HG02678 (cell line): ENCODE measurements at regions not wholly inside any gene's neighbourhood (a gene's known extent, or its start where the extent isn't known, plus 50 kb on each side); places are given as distances from the start of the nearest gene placed in this dataset.
"Not testable (repeated sequence)": the region's sequence is repeated elsewhere in the genome, so short reads cannot be mapped to it uniquely, and the experiment has no call there.

ENCODE experiments used
- ATAC-seq: cut with Tn5 transposase; IDR thresholded peaks from one replicate; pipeline ENCODE4 v1.9.1; 2021; ENCODE audit warnings: mild to moderate bottlenecking, moderate library complexity; ENCODE audit not compliant: unreplicated experiment

DNA sequence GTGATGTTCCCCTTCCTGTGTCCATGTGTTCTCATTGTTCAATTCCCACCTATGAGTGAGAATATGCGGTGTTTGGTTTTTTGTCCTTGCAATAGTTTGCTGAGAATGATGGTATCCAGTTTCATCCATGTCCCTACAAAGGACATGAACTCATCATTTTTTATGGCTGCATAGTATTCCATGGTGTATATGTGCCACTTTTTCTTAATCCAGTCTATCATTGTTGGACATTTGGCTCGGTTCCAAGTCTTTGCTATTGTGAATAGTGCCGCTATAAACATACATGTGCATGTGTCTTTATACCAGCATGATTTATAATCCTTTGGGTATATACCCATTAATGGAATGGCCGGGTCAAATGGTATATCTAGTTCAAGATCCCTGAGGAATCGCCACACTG, 229.4 kb downstream of the HTR1A start:
- not testable (repeated sequence) for ATAC-seq

DNA sequence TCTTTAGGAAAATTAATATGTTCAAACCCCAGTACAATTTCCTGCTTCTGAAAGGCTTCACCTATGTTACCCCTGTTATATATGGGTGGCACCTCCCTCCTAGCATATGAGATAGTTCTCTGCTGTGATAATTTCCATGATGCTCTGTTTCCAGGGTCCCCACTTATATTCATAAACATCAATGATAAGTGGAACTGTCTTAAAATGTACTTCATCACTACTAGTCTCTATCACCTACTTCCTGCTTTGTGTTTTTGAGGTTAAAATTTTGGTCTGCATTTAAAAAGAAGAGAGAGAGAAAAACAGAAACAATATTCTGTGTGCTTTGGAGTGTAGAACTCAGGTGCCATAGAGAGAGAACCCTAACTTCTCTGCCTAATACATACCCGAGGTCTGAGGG, 234.7 kb downstream of the HTR1A start:
- no peak for ATAC-seq

DNA sequence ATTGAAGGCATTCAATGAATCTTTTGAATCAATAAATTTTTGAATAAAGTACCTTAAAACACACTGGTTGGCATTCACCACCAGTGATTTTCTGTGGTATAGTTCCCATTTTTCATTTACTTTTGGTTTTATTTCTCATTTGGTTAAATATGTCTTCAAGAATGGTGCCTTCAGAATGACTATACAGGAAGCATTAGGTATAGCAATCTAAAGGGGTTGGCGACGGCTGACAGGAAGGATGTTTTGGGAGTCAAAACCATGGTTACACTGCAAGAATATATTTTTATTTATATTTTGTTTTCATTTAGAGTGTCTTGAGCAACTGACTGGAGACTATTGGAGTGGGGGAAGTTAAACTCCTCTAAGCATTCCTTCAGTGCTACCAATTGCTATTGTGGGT, 235.7 kb downstream of the HTR1A start:
- peak; percentile 49 for ATAC-seq

DNA sequence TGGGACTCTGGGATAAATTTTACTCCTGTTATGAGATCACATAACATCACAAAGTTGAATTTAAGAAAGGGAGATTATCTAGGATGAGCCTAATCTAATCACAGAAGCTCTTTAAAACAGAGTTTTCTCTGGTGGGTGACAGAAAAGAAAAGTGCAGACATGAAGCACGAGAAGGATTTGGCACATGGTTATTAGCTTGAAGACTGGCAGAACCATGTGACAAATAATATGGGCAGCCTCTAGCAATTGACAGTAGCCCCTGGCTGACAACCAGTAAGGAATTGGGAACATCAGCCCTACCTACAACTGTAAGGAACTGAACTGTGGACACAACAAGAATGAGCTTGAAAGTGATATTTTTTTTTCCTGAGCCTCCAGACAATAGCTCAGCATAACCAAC, 243.1 kb downstream of the HTR1A start:
- no peak for ATAC-seq

DNA sequence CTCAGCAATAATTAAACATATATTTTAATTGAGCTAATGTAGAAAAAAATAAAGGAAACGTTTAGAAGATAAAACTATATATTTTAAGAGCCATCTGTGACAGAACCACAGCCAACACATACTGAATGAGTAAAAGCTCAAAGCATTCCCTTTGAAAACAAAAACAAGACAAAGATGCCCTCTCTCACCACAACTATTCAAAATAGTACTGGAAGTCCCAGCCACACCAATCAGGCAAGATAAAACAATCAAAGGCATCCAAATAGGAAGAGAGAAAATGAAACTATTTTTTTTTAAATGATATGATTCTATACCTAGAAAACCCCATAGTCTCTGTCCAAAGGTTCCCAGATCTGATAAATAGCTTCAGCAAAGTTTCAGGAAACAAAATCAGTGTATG, 262.0 kb downstream of the HTR1A start:
- ATAC-seq: no peak

DNA sequence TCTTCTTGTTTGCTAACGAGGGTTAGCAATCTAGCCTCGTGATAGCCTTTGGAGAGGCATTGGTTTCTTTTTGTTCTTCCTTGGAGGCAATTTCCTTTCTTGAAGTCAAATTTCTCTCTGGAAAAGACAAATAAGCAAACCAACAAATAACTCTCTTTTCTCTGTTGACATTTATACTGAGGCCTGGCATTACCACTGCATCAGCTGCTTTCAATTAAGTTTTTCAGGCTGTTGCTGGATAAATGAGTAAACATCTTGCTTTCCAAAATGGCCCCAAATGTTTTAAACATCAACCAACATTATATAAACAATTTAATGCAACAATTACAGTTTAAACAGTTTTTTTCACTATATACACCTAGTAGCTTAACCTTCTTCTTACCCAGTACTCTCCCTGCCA, 264.4 kb downstream of the HTR1A start:
- no peak for ATAC-seq

DNA sequence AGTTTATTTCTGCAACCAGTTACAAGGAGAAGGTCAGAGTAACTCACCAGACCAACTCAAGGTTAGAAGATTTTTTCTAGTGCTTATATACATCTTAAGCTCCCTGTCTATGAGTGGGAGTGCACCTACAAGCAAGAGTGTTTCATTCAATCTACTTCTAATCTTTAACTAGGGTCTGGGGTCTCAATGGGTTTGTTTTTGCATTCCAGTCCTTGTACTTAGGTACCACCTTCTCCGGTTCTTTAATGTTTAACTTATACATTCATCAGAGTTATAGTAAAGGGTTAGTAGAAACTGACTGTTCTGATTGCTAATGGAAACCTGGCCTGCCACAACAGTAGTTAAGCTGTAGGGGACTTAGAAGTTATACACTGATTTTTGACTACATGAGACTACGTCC, 271.7 kb downstream of the HTR1A start:
- ATAC-seq: no peak

DNA sequence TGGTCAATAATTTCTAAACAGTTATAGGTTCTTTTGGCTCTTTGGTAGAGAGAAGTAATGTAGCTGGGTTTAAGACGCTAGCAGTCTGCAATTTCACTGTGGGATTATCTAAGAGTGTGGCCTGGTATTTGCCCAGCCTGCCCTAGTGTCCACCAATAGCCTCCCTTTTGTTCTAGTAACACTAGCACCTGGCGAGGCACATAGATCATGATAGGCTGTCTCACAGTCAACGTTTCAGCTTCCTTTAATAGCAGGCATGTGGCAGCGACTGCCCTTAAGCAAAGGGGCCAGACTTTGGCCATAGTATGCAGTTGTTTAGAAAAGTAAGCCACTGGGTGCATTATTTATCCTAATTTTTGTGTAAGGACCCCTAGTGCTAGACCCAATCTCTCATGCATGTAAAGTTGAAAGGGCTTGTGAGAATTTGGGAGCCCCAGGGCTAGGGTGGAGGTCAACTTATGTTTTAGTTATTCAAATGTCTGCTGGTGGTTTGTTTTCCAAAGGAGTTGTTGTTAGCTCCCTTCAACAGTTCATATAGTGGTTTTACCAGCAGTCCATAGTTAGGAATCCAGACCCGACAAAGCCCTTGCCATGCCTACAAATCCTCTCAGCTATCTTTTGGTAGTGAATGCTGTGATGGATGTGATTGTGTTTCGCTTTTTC, 274.3 kb downstream of the HTR1A start:
- ATAC-seq: no peak

DNA sequence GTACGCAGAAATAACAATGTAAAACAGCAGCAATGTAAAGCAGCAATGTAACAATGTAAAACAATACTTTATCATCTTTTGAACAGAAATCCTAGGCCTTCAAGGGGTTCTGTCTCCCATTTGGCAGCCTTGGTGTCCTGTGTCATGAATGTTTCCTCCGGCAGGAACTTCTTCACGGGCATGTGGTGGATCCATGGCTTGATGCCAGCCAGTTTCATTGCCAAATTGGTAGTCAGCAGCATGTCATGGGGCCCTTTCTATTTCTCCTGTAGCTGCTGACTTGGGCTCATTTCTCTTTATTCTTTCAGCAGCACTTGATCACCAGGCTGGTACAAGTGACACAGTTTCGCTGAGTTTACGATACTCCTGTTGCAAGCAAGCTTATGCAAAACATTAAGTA, 275.3 kb downstream of the HTR1A start:
- ATAC-seq: no peak

DNA sequence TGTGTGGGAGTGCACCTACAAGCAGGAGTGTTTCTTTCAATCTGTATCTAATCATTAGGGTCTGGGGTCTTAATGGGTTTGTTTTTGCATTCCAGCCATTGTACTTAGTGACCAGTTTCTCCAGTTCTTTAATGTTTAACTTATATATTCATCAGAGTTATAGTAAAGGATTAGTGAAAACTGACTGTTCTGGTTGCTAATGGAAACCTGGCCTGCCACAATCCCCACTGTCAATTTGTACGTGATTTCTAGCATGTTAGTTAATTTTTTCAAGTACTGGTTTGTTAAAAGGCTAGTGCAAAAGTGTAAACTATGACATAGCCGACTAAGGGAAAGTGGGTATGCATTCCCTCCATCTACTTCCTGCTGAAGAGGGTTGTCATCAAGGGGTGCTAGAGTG, 276.1 kb downstream of the HTR1A start:
- no peak for ATAC-seq

DNA sequence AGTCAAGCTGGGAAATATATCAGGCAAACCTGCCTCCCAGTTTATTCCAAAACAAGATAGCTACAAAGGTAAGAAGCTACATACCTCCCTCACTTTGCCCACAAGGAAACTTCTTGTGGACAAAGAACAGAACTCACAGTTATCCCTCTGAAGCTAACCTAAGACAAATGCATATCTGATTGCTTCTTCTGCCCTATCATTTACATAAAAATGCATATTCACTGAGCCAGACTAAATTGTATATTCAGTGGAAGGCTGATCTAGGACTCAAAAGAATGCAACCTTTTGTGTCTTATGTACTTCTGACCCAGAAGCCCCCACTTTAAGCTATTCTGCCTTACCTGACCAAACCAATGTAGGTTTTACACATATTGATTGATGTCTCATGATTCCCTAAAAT, 276.8 kb downstream of the HTR1A start:
- ATAC-seq: no peak

DNA sequence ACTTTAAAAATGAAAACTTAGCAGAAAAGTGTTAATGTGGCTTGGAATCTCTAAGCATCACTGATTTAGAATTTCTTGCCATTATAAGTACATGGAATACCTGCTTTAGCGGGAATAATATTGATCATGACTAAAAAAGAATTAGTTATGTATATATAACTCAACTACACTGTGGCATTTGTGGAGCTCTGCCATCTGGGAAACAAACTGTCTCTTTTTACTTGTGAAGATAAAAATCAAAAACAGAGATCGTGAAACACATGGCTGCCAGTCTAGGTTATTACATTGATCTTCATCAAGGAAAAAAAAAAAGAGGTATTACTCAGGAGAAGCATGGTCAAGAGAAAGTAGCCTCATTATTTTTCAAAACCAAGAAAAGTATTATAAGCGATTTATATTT, 287.4 kb downstream of the HTR1A start:
- ATAC-seq: no peak

DNA sequence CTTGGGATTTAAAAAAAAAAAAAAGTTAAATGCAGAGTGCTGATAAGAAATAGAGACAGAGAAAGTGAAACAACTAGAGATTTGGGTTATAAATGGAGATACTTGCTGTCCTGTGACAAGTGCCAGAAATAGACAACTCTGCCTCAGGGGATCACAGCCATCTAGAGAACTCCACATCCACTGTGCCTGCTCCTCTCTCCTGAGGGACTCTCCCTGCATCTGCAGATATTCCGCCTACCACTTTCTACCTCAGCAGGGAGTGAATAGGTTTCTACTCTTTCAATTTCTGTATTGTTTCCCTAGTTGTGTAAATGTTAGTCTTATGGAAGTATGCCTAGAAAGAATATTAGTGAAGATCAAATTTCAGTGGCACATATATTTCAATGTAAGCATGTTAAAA, 307.2 kb downstream of the HTR1A start:
- ATAC-seq: no peak

DNA sequence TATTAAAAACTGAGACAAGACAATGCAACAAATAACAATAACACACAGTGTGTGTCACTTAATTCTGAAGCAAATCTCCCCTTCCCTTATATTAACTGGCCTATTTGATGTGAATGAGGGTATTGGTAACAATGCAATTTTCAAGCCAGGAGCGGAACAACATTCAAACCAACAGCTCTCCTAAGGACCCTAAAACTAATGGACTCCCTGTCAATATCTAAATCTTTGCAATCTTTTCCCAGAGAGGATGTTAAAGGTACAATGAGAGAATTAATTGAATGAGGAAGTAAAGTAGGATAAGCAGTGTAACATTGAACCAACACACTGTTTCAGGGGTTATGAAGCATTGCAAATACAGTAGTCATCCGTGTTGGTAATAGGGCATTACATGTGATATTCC, 311.7 kb downstream of the HTR1A start:
- ATAC-seq: no peak

DNA sequence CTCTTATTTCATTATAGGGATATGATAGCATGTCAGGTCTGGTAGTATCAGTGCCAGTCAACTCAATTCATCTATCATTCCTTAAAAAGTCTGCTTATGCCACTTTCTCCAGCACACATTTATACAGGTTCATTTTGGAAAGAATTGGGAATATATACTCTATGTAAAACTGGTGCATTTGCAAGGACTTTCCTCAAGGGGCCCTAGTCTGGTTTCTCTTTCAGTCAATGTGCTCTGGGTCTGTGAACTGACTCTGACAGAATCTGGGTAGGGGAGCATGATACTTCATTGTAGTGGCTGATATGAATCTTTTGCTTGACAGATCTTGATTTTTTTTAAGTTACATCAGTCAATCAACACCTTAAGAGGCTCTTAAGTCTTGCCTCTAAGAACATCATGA, 313.9 kb downstream of the HTR1A start:
- no peak for ATAC-seq

DNA sequence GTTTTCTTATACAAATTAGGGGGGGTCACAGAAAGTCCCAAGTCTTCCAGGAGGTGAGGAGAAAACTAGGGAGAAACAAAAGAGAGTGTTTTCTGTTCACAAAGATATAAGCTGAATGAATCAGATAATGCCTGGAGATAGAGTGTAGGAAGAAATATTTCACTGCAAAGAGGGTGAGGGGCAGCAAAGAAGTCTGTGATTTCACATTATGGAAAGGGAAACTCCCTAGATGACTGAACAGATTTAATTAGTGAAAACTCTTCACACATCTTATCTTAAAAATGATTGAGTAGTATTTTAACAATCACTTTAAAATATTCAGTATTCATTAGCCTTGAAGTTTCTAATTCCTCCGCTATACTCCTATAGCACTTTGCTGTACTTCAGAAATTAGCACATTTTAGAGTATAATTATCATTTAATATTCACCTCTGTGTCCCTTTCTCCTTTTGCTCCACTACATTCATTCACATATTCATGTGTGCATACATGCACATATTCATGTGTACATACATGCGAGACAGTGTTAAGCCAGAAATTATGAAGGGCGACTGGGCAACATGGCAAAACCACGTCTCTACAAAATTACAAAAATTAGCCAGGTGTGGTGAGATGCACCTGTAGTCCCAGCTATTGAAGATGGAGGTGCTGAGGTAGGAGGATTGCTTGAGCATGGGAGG, 332.2 kb downstream of the HTR1A start:
- no peak for ATAC-seq

DNA sequence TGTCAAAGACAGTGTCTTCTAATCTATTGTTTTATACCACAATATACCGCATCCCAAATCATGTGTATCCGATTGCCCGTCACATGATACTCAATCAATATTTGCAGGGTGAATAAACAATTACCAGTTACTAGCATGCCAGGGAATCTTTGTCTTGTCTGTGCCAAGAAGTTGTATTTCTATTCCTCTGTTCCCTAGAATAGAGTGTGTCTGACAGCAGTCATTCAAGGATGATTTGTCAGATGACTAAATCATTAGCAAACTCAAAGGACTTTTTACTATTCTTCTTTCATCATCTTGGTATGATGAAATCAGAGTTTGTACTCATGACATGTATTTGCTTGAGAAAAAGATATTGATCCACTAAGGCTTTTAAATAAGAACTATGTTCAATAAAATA, 348.8 kb downstream of the HTR1A start:
- ATAC-seq: no peak

DNA sequence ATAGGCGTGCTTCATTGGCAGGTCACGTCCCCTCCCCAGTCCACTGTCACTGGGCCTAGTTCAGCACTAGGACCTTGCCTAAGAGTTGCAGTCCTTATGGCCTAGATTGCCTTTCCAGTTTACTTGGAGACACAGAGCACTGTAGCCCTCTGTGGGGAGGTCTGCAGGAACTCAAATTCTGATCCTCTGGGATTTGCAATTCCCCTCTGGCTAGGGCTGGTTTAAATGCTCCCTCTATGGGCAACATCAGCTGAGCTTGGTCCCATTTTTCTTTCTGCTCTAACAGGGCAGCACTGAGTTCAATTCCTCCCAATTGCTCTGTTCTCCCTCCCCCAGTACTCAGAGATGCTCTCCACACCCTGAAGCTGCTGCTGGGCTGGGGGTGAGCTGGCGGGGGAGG, 358.2 kb downstream of the HTR1A start:
- no peak for ATAC-seq

DNA sequence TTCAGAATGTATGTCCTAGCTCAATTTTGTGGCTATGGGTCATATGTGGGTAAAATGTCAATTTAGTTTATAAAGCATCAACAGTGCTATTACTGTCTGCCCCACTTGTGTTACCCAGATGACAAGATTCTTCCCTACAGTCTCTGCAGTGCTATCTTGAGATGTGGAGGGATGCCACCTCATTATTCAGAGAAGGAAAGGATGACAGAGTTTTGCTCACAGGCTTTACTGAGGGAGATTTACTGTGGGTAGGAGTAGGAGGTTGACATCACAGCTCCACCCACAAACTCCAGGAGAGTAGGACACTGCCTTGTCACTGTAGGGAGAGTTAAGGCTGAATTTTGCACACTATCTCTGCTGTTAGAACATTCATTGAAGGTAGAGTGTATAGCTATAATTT, 359.3 kb downstream of the HTR1A start:
- no peak for ATAC-seq

DNA sequence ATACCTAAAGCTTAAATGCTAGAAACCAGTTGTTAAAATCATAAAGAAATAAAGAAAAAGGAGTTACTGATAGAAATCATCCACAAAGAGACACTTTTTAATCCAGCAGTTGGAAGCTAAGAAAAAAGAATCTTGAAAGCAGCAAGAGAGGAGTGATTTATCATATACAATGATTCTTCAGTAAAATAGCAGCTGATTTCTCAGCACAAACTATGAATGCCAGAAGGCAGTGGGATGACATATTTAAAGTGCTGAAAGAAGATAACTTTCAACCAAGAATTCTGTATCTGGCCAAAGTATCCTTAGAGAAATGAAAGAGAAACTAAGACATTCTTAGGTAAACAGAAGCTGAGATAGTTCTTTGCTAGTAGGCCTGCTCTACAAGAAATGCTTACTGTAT, 366.0 kb downstream of the HTR1A start:
- no peak for ATAC-seq

DNA sequence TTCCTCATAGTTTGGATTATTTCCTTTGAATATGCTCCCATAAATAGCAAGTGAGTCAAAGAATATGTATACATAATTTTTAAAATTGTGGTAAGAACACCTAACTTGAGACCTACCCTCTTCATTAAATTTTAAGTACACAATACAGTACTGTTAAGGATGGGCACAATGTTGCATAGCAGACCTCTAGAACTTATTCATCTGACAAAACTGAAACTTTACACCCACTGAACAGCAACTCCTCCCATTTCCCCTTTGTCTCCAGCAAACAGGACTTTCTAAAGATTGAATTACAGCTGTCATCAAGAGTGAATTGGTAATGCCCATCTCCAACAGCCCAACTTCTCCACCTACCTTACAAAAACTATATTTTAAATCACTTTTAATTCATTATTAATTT, 388.9 kb downstream of the HTR1A start:
- peak; percentile 47 for ATAC-seq

DNA sequence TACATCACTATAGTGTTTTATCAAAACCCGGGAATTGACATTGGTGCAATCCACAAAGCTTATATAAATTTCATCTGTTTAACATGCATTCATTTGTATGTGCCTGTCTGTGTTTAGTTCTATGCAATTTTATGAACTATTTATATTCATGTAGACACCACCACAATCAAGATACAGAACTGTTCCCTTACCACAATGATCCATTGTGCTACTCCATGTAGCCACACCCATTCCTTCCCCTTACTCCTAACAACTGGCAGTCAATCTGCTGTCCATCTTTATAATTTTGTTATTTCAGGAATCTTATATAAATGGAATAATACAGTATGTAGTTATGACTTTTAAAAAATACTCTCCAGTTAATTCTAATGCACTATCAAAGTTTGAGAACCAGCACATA, 389.5 kb downstream of the HTR1A start:
- no peak for ATAC-seq

DNA sequence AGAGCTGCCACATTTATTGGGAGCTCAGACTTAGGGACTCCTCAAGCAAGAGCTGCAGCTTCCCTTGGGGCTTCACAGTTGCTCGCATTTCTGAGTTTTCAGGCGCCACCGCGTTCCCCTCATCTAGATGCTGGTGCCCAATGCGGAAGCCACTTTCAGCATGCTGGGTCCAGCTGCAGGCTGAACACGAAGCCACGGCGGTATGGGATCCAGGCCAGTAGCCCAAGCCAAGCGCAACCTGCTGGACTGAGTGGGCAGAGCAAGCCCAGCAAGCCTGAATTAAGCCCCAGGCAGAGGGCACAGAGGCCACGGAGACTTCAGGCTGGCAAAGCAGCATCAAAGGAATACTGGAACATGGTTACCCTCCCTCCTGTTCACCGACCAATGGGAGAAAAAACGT, 391.5 kb downstream of the HTR1A start:
- ATAC-seq: no peak
